CD4-positive, alpha-beta memory T cell (primary cell): ENCODE measurements at regions not wholly inside any gene's neighbourhood (a gene's known extent, or its start where the extent isn't known, plus 50 kb on each side); places are given as distances from the start of the nearest gene placed in this dataset.

ENCODE experiments used
- CTCF ChIA-PET: fragments of 350-600 bp; sonication (Branson Sonifier 250); formaldehyde crosslinking; loops from one replicate; lab custom pipeline; 2021; ENCODE audit warnings: inconsistent platforms; ENCODE audit not compliant: partially characterized antibody; lab: Charles Lee
- POLR2A ChIA-PET: fragments of 350-600 bp; sonication (Branson Sonifier 250); formaldehyde crosslinking; loops from one replicate; lab custom pipeline; 2021; ENCODE audit not compliant: partially characterized antibody; lab: Charles Lee
- DNase-seq, 5 donors: peaks; one replicate each; pipeline versions ENCODE4 v3.0.0 to v3.0.0-alpha.2; 2020 to 2022; ENCODE audit warnings: mixed read lengths in 1 of 5
- H3K27ac ChIP-seq: one replicate; pipeline ENCODE4 v1.7.0; 2013; ENCODE audit warnings: low read depth, low read length
- H3K27me3 ChIP-seq: 2 replicates; pipeline ENCODE4 v1.7.0; 2013; ENCODE audit warnings: mild to moderate bottlenecking, low read length, moderate library complexity; ENCODE audit not compliant: insufficient read depth
- H3K36me3 ChIP-seq: 2 replicates; pipeline ENCODE4 v1.7.0; 2013; ENCODE audit warnings: mild to moderate bottlenecking, low read length, moderate library complexity; ENCODE audit not compliant: insufficient read depth
- H3K4me1 ChIP-seq: 2 replicates; pipeline ENCODE4 v1.7.0; 2013; ENCODE audit warnings: mild to moderate bottlenecking, low read length, moderate library complexity; ENCODE audit not compliant: insufficient read depth
- H3K4me3 ChIP-seq, 2 donors: one replicate each; pipeline ENCODE4 v1.7.0; 2013; ENCODE audit warnings: low read length in 2 of 2, mild to moderate bottlenecking in 1 of 2
- H3K9me3 ChIP-seq, 2 donors: one replicate each; pipeline ENCODE4 v1.7.0; 2013; ENCODE audit warnings: low read length in 2 of 2, control low read depth in 1 of 2; ENCODE audit not compliant: control insufficient read depth in 1 of 2
- H3K27ac Mint-ChIP-seq, 7 donors: one replicate each; pipeline ENCODE4 v1.8.0; 2020 to 2021; ENCODE audit warnings: mixed read lengths in 7 of 7, mild to moderate bottlenecking in 6 of 7, inconsistent platforms in 3 of 7, moderate library complexity in 3 of 7
- H3K27me3 Mint-ChIP-seq, 2 donors: one replicate each; pipeline ENCODE4 v1.8.0; 2020 to 2021; ENCODE audit warnings: mixed read lengths in 2 of 2
- H3K36me3 Mint-ChIP-seq, 2 donors: one replicate each; pipeline ENCODE4 v1.8.0; 2020 to 2021; ENCODE audit warnings: mixed read lengths in 2 of 2, inconsistent platforms in 1 of 2, mild to moderate bottlenecking in 1 of 2
- H3K4me1 Mint-ChIP-seq, 4 donors: one replicate each; pipeline ENCODE4 v1.8.0; 2020 to 2021; ENCODE audit warnings: mixed read lengths in 4 of 4, mild to moderate bottlenecking in 1 of 4
- H3K4me3 Mint-ChIP-seq, 8 donors: one replicate each; pipeline ENCODE4 v1.8.0; 2020 to 2021; ENCODE audit warnings: mixed read lengths in 8 of 8, mild to moderate bottlenecking in 7 of 8, moderate library complexity in 6 of 8, inconsistent platforms in 3 of 8
- H3K9me3 Mint-ChIP-seq, 8 donors: one replicate each; pipeline ENCODE4 v1.8.0; 2020 to 2021; ENCODE audit warnings: mixed read lengths in 8 of 8, mild to moderate bottlenecking in 5 of 8, inconsistent platforms in 3 of 8, moderate library complexity in 1 of 8
- intact Hi-C: fragments of 100-400 bp; cut with micrococcal nuclease; formaldehyde crosslinking; loops from one replicate; pipeline ENCODE4 v1.15.1; 2023

DNA sequence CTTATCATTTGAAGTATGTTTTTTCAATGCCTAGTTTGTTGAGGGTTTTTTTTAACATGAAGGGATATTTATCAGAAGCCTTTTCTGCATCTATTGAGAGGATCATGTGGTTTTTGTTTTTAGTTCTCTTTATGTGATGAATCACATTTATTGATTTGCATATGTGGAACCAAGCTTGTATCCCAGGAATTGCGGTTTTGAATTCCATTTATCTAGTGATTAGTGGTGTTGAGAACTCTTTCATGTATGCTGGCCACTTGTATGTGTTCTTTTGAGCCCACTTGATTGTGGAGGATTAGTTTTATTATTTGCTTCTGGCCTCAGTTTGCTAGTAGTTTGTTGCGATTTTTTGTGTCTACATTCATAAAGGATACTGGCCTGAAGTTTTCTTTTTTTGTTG lies 85.0 kb upstream of the CNKSR2 start:
- no peaks in the 10 kb centered on the region for H3K27me3 Mint-ChIP-seq
- H3K4me1 Mint-ChIP-seq: no peaks in the 10 kb centered on the region
- DNase-seq: no peak
- intact Hi-C loops: no loop called here
- Histone ChIP-seq H3K9me3 (no peaks in the 10 kb centered on the region), H3K27me3 (no peaks in the 10 kb centered on the region), H3K36me3 (no peaks in the 10 kb centered on the region), H3K4me1 (no peaks in the 10 kb centered on the region), H3K27ac (no peak overlapping the region), H3K4me3 (no peak overlapping the region)
- CTCF ChIA-PET: no interaction called here
- no peak overlapping the region for H3K27ac Mint-ChIP-seq
- POLR2A ChIA-PET: no interaction called here
- no peaks in the 10 kb centered on the region for H3K36me3 Mint-ChIP-seq
- H3K4me3 Mint-ChIP-seq: no peak overlapping the region
- H3K9me3 Mint-ChIP-seq: peaks cover 0 to 3% (median 0%) of the 10 kb centered on the region in 8 donors

- Histone ChIP-seq H3K4me3 (no peak overlapping the region), H3K27me3 (no peaks in the 10 kb centered on the region), H3K36me3 (no peaks in the 10 kb centered on the region), H3K4me1 (no peaks in the 10 kb centered on the region), H3K9me3 (no peaks in the 10 kb centered on the region), H3K27ac (no peak overlapping the region)
- intact Hi-C loops: no loop called here
- POLR2A ChIA-PET: no interaction called here
- CTCF ChIA-PET: no interaction called here
- Mint-ChIP-seq H3K4me3 (no peak overlapping the region), H3K27ac (no peak overlapping the region), H3K27me3 (no peaks in the 10 kb centered on the region), H3K9me3 (peaks cover 0 to 3% (median 0%) of the 10 kb centered on the region in 8 donors), H3K4me1 (no peaks in the 10 kb centered on the region), H3K36me3 (no peaks in the 10 kb centered on the region)
- no peak for DNase-seq
Observed at GRCh38 chrX:21295246-21295820, 78.9 kb upstream of the CNKSR2 start.

- POLR2A ChIA-PET: no interaction called here
- no peaks in the 10 kb centered on the region for H3K4me1 ChIP-seq
- no peak for DNase-seq
Observed at GRCh38 chrX:21305799-21306336, 68.3 kb upstream of the CNKSR2 start.

DNA sequence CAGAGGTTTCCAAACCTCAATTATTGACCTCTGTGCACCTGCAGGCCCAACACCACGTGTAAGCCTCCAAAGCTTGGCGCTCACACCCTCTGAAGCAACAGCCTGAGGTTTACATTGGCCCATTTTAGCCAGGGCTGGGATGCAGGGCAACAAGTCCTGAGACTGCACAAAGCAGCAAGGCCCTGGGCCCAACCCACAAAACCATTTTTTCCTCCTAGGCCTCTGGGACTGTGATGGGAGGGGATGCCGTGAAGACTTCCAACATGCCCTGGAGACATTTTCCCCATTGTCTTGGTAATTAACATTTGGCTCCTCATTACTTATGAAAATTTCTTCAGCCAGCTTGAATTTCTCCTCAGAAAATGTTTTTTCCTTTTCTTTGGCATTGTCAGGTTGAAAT lies 54.9 kb upstream of the CNKSR2 start:
- H3K36me3 ChIP-seq: no peaks in the 10 kb centered on the region
- Mint-ChIP-seq H3K4me1 (no peaks in the 10 kb centered on the region), H3K27me3 (no peaks in the 10 kb centered on the region), H3K9me3 (peaks cover 0 to 17% (median 6%) of the 10 kb centered on the region in 8 donors), H3K27ac (no peak overlapping the region), H3K4me3 (no peak overlapping the region), H3K36me3 (no peaks in the 10 kb centered on the region)
- POLR2A ChIA-PET: no interaction called here
- no peak for DNase-seq
- no peak overlapping the region for H3K27ac ChIP-seq
- CTCF ChIA-PET: no interaction called here
- intact Hi-C loops: no loop called here
- H3K4me3 ChIP-seq: no peak overlapping the region
- no peaks in the 10 kb centered on the region for H3K9me3 ChIP-seq
- H3K4me1 ChIP-seq: no peaks in the 10 kb centered on the region
- no peaks in the 10 kb centered on the region for H3K27me3 ChIP-seq

More at GRCh38 chrX:21305799-21306336, 68.3 kb upstream of the CNKSR2 start:
- H3K9me3 Mint-ChIP-seq: no peaks in the 10 kb centered on the region
- Histone ChIP-seq H3K4me3 (no peak overlapping the region), H3K27me3 (no peaks in the 10 kb centered on the region), H3K27ac (no peak overlapping the region), H3K9me3 (no peaks in the 10 kb centered on the region), H3K36me3 (no peaks in the 10 kb centered on the region)
- no peak overlapping the region for H3K27ac Mint-ChIP-seq
- no peaks in the 10 kb centered on the region for H3K4me1 Mint-ChIP-seq
- CTCF ChIA-PET: no interaction called here
- peak overlapping the region in 1 of 8 donors; percentile 6 for H3K4me3 Mint-ChIP-seq
- H3K36me3 Mint-ChIP-seq: no peaks in the 10 kb centered on the region
- no peaks in the 10 kb centered on the region for H3K27me3 Mint-ChIP-seq
- intact Hi-C loops: no loop called here
